Upper lobe of left lung (tissue), 6 donors: ENCODE measurements at regions not wholly inside any gene's neighbourhood (a gene's known extent, or its start where the extent isn't known, plus 50 kb on each side); places are given as distances from the start of the nearest gene placed in this dataset.

ENCODE experiments used
- ATAC-seq, 2 donors: fragments of 200-7000 bp; cut with Tn5 transposase; one replicate each; pipeline ENCODE4 v1.9.1; 2022; ENCODE audit warnings: mild to moderate bottlenecking in 2 of 2, moderate library complexity in 2 of 2; ENCODE audit not compliant: low FRiP score in 2 of 2
- DNase-seq, 2 donors: peaks; one replicate each; pipeline ENCODE4 v3.0.0-alpha.2; 2019 to 2020
- H3K27ac ChIP-seq, 4 donors: fragments of 200-600 bp; sonication (generic); one replicate each; pipeline ENCODE4 v1.5.1; 2016 to 2019
- H3K27me3 ChIP-seq, 4 donors: fragments of 200-600 bp; sonication (generic); one replicate each; pipeline ENCODE4 v1.5.1; 2017 to 2019
- H3K36me3 ChIP-seq, 4 donors: fragments of 200-600 bp; sonication (generic); one replicate each; pipeline ENCODE4 v1.5.1; 2016 to 2019
- H3K4me1 ChIP-seq, 4 donors: fragments of 200-600 bp; sonication (generic); one replicate each; pipeline ENCODE4 v1.5.1; 2018 to 2019
- H3K4me3 ChIP-seq, 4 donors: fragments of 200-600 bp; sonication (generic); one replicate each; pipeline ENCODE4 v1.5.1; 2017 to 2019; ENCODE audit warnings: mild to moderate bottlenecking in 2 of 4, moderate library complexity in 1 of 4
- H3K9me3 ChIP-seq, 4 donors: fragments of 200-600 bp; sonication (generic); one replicate each; pipeline ENCODE4 v1.5.1; 2018 to 2019
- EP300 ChIP-seq, 4 donors: sonication (generic); formaldehyde crosslinking; IDR thresholded peaks; one replicate each; pipeline ENCODE4 v1.5.1; 2017; ENCODE audit warnings: antibody characterized with exemption in 4 of 4, control low read depth in 2 of 4
- POLR2A ChIP-seq, 4 donors: fragments of 450-650 bp; IDR thresholded peaks; one replicate each; pipeline ENCODE4 v1.5.1; 2016 to 2017; ENCODE audit warnings: antibody characterized with exemption in 4 of 4, mild to moderate bottlenecking in 2 of 4
- POLR2AphosphoS5 ChIP-seq, 2 donors: sonication (generic); formaldehyde crosslinking; IDR thresholded peaks; one replicate each; pipeline ENCODE4 v1.5.1; 2017; ENCODE audit warnings: antibody characterized with exemption in 2 of 2
- WGBS, 2 donors: methylation state at CpG; one replicate each; pipeline ENCODE4 v1.1.5; 2017 to 2018; 5-methylcytosine and 5-hydroxymethylcytosine counted together
- TF ChIP-seq, protein P1 (sequence below), 6 experiments: fragments of 450-650 bp in 4 of 6; fragments of 200-600 bp in 2 of 6; sonication (generic) in 2 of 6; IDR thresholded peaks; one replicate each; pipeline ENCODE4 v1.5.1; 2016 to 2019; ENCODE audit warnings: antibody characterized with exemption in 6 of 6
- donor health status: DM: no; HTN: no; CAD: no; lungs with moderate emphysema.
- donor health status: DM: no; HTN: yes; CAD: no; lungs with severe emphysema.

- WGBS, 2 donors, result 60 to 69% methylated on average over 4 of the region's 4 CpGs
- TF ChIP-seq POLR2AphosphoS5 (IDR thresholded peaks at IDR 0.05), result peak; percentile 51 to 56
- no peak for TF ChIP-seq POLR2A (IDR thresholded peaks at IDR 0.05)
- TF ChIP-seq, protein P1, sequence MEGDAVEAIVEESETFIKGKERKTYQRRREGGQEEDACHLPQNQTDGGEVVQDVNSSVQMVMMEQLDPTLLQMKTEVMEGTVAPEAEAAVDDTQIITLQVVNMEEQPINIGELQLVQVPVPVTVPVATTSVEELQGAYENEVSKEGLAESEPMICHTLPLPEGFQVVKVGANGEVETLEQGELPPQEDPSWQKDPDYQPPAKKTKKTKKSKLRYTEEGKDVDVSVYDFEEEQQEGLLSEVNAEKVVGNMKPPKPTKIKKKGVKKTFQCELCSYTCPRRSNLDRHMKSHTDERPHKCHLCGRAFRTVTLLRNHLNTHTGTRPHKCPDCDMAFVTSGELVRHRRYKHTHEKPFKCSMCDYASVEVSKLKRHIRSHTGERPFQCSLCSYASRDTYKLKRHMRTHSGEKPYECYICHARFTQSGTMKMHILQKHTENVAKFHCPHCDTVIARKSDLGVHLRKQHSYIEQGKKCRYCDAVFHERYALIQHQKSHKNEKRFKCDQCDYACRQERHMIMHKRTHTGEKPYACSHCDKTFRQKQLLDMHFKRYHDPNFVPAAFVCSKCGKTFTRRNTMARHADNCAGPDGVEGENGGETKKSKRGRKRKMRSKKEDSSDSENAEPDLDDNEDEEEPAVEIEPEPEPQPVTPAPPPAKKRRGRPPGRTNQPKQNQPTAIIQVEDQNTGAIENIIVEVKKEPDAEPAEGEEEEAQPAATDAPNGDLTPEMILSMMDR (IDR thresholded peaks at IDR 0.05), result no peak
- TF ChIP-seq EP300 (IDR thresholded peaks at IDR 0.05), result no peak
- Histone ChIP-seq H3K27ac (no peak overlapping the region), H3K4me3 (no peak overlapping the region), H3K27me3 (no peaks in the 10 kb centered on the region), H3K9me3 (no peaks in the 10 kb centered on the region), H3K4me1 (peaks cover under 1 to 4% (median 2%) of the 10 kb centered on the region in 4 donors), H3K36me3 (no peaks in the 10 kb centered on the region)
- DNase-seq (no peak), ATAC-seq (peak; percentile 45 to 66)
These were observed 105.0 kb upstream of the GAP43 start for GRCh38 chr3:115518100-115518852.

GRCh38 chr3:115520241-115520640 is 103.1 kb upstream of the GAP43 start:
- DNase-seq (no peak), ATAC-seq (no peak)
- Histone ChIP-seq H3K9me3 (no peaks in the 10 kb centered on the region), H3K27ac (no peak overlapping the region), H3K4me3 (no peak overlapping the region), H3K4me1 (no peaks in the 10 kb centered on the region), H3K36me3 (no peaks in the 10 kb centered on the region), H3K27me3 (no peaks in the 10 kb centered on the region)
- 67 to 69% methylated on average over 2 of the region's 2 CpGs for WGBS, 2 donors
- TF ChIP-seq EP300 (IDR thresholded peaks at IDR 0.05) (no peak), POLR2A (IDR thresholded peaks at IDR 0.05) (no peak), POLR2AphosphoS5 (IDR thresholded peaks at IDR 0.05) (no peak)
- TF ChIP-seq, protein P1 (IDR thresholded peaks at IDR 0.05), result no peak

DNA sequence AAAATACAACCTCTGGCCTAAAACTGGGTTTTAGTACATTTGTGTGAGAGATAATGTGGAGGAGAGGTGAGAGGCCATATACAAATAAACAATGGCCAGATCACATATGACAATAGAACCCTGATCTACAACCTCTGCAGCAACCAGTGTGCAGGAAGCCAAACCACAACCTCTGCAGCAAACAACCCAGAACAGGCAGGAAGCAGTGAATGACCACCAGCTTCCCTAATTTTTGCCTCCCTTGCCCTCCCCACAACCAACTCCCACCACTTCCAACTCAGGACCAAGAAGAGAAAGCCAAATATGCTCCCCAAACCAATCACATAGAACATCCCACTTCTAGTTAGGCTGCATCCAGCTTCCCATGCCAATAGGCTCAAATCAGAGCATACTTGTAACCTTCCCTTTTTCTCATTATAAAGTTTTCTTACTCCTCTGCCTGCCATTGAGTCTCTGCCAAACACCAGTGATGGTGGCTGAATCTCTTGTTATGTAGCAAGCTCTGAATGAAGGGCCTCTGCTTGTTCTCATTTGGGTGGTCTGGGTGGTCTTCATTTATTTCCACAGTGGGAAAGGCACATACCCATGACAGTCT is 102.6 kb upstream of the GAP43 start:
- DNase-seq (no peak), ATAC-seq (no peak)
- Histone ChIP-seq H3K4me3 (no peak overlapping the region), H3K27ac (no peak overlapping the region), H3K4me1 (no peaks in the 10 kb centered on the region), H3K9me3 (no peaks in the 10 kb centered on the region), H3K27me3 (no peaks in the 10 kb centered on the region), H3K36me3 (no peaks in the 10 kb centered on the region)
- TF ChIP-seq POLR2AphosphoS5 (IDR thresholded peaks at IDR 0.05), result no peak
- no peak for TF ChIP-seq POLR2A (IDR thresholded peaks at IDR 0.05)
- TF ChIP-seq EP300 (IDR thresholded peaks at IDR 0.05), result no peak
- TF ChIP-seq, protein P1 (IDR thresholded peaks at IDR 0.05), result no peak

- Histone ChIP-seq H3K27me3 (no peaks in the 10 kb centered on the region), H3K4me3 (no peak overlapping the region), H3K9me3 (no peaks in the 10 kb centered on the region), H3K4me1 (no peaks in the 10 kb centered on the region), H3K36me3 (no peaks in the 10 kb centered on the region), H3K27ac (no peak overlapping the region)
- TF ChIP-seq POLR2A (IDR thresholded peaks at IDR 0.05), result no peak
- DNase-seq, result no peak
- WGBS, 2 donors, result 96 to 100% methylated on average over 1 of the region's 1 CpG
- ATAC-seq, result no peak
These were observed 99.9 kb upstream of the GAP43 start for GRCh38 chr3:115523458-115523857.

- no peaks in the 10 kb centered on the region for H3K36me3 ChIP-seq
- no peaks in the 10 kb centered on the region for H3K9me3 ChIP-seq
- WGBS, 2 donors, result 43 to 72% methylated on average over 2 of the region's 2 CpGs
- no peaks in the 10 kb centered on the region for H3K4me1 ChIP-seq
- no peak overlapping the region for H3K4me3 ChIP-seq
- no peak for ATAC-seq
- no peak for DNase-seq
- H3K27me3 ChIP-seq, result no peaks in the 10 kb centered on the region
- H3K27ac ChIP-seq, result no peak overlapping the region
- no peak for TF ChIP-seq POLR2A (IDR thresholded peaks at IDR 0.05)
- TF ChIP-seq, protein P1 (IDR thresholded peaks at IDR 0.05), result no peak
- TF ChIP-seq EP300 (IDR thresholded peaks at IDR 0.05), result no peak
- no peak for TF ChIP-seq POLR2AphosphoS5 (IDR thresholded peaks at IDR 0.05)
These were observed 98.8 kb upstream of the GAP43 start for GRCh38 chr3:115524549-115524948.
